H9 (cell line): ENCODE measurements at regions not wholly inside any gene's neighbourhood (a gene's known extent, or its start where the extent isn't known, plus 50 kb on each side); places are given as distances from the start of the nearest gene placed in this dataset.

Source experiments
- DNase-seq: peaks from one replicate; pipeline ENCODE4 v3.0.0-alpha.2; 2017
- H2AFZ ChIP-seq: one replicate; pipeline ENCODE4 v1.6.1; 2013; ENCODE audit warnings: mild to moderate bottlenecking, low read length, control low read depth, moderate library complexity
- H2AK5ac ChIP-seq: 2 replicates; pipeline ENCODE4 v1.6.1; 2013; ENCODE audit warnings: low read length, control low read depth, mixed read lengths; ENCODE audit not compliant: insufficient read length
- H2BK120ac ChIP-seq: one replicate; pipeline ENCODE4 v1.6.1; 2013; ENCODE audit warnings: low read depth, mild to moderate bottlenecking, low read length, control low read depth, inconsistent platforms; ENCODE audit not compliant: poor library complexity, severe bottlenecking
- H2BK12ac ChIP-seq: 2 replicates; pipeline ENCODE4 v1.6.1; 2013; ENCODE audit warnings: low read length, control low read depth, mixed read lengths, low read depth; ENCODE audit not compliant: insufficient read length
- H2BK15ac ChIP-seq: 2 replicates; pipeline ENCODE4 v1.6.1; 2013; ENCODE audit warnings: low read depth, low read length, control low read depth
- H2BK20ac ChIP-seq: one replicate; pipeline ENCODE4 v1.6.1; 2013; ENCODE audit warnings: low read depth, mild to moderate bottlenecking, low read length, control low read depth, inconsistent platforms; ENCODE audit not compliant: poor library complexity, severe bottlenecking
- H2BK5ac ChIP-seq: 2 replicates; pipeline ENCODE4 v1.6.1; 2013; ENCODE audit warnings: low read length, control low read depth, mixed read lengths; ENCODE audit not compliant: insufficient read length
- H3K14ac ChIP-seq: 2 replicates; pipeline ENCODE4 v1.6.1; 2013; ENCODE audit warnings: low read length, control low read depth; ENCODE audit not compliant: insufficient read depth
- H3K18ac ChIP-seq: 2 replicates; pipeline ENCODE4 v1.6.1; 2013; ENCODE audit warnings: low read depth, mild to moderate bottlenecking, mixed read lengths, low read length, control low read depth; ENCODE audit not compliant: insufficient read length
- H3K23ac ChIP-seq: 2 replicates; pipeline ENCODE4 v1.6.1; 2013; ENCODE audit warnings: low read length, control low read depth, mixed read lengths, low read depth; ENCODE audit not compliant: insufficient read length
- H3K23me2 ChIP-seq: 2 replicates; pipeline ENCODE4 v1.6.1; 2013; ENCODE audit warnings: low read depth, mild to moderate bottlenecking, mixed read lengths, low read length, control low read depth; ENCODE audit not compliant: insufficient read length, poor library complexity, severe bottlenecking
- H3K27ac ChIP-seq: 2 replicates; pipeline ENCODE4 v1.5.1; 2013; ENCODE audit warnings: low read length, control low read depth, mixed read lengths, low read depth; ENCODE audit not compliant: insufficient read length
- H3K27me3 ChIP-seq: 2 replicates; pipeline ENCODE4 v1.6.1; 2013; ENCODE audit warnings: low read length, control low read depth, inconsistent platforms; ENCODE audit not compliant: insufficient read depth
- H3K4ac ChIP-seq: 2 replicates; pipeline ENCODE4 v1.6.1; 2013; ENCODE audit warnings: low read depth, mild to moderate bottlenecking, control low read depth, inconsistent platforms, low read length, moderate library complexity
- H3K4me1 ChIP-seq: 2 replicates; pipeline ENCODE4 v1.6.1; 2013; ENCODE audit warnings: low read length, control low read depth, inconsistent platforms; ENCODE audit not compliant: insufficient read depth
- H3K4me2 ChIP-seq: 2 replicates; pipeline ENCODE4 v1.6.1; 2013; ENCODE audit warnings: low read length, control low read depth, mixed read lengths; ENCODE audit not compliant: insufficient read length, insufficient read depth
- H3K56ac ChIP-seq: 2 replicates; pipeline ENCODE4 v1.6.1; 2013; ENCODE audit warnings: low read depth, mild to moderate bottlenecking, mixed read lengths, low read length, control low read depth; ENCODE audit not compliant: insufficient read length
- H3K79me1 ChIP-seq: 2 replicates; pipeline ENCODE4 v1.6.1; 2013; ENCODE audit warnings: low read depth, mild to moderate bottlenecking, moderate library complexity, low read length, control low read depth, inconsistent platforms; ENCODE audit not compliant: insufficient read depth, poor library complexity, severe bottlenecking
- H3K79me2 ChIP-seq: 2 replicates; pipeline ENCODE4 v1.6.1; 2013; ENCODE audit warnings: low read length, control low read depth, inconsistent platforms; ENCODE audit not compliant: insufficient read depth
- H3K9ac ChIP-seq: 2 replicates; pipeline ENCODE4 v1.6.1; 2013; ENCODE audit warnings: low read length, control low read depth, mixed read lengths; ENCODE audit not compliant: insufficient read length; ENCODE audit errors: extremely low read depth
- H3K9me3 ChIP-seq: one replicate; pipeline ENCODE4 v1.6.1; 2013; ENCODE audit warnings: low read depth, low read length, inconsistent platforms; ENCODE audit not compliant: control insufficient read depth
- H3T11ph ChIP-seq: one replicate; pipeline ENCODE4 v1.6.1; 2013; ENCODE audit warnings: mild to moderate bottlenecking, low read length, control low read depth, inconsistent platforms
- H4K20me1 ChIP-seq: one replicate; pipeline ENCODE4 v1.6.1; 2013; ENCODE audit not compliant: control insufficient read depth, insufficient read length, insufficient read depth
- H4K5ac ChIP-seq: 2 replicates; pipeline ENCODE4 v1.6.1; 2013; ENCODE audit warnings: low read depth, mild to moderate bottlenecking, mixed read lengths, low read length, control low read depth; ENCODE audit not compliant: insufficient read length
- H4K8ac ChIP-seq: replicated peaks from 2 replicates; pipeline ENCODE4 v1.6.1; 2013; ENCODE audit warnings: low read length, control low read depth, mixed read lengths, low read depth; ENCODE audit not compliant: insufficient read length
- H4K91ac ChIP-seq: 2 replicates; pipeline ENCODE4 v1.6.1; 2013; ENCODE audit warnings: low read depth, mild to moderate bottlenecking, moderate library complexity, mixed read lengths, low read length, control low read depth; ENCODE audit not compliant: insufficient read length
- H3K27ac Mint-ChIP-seq, 3 experiments: 2 replicates in 2 of 3; 3 replicates in 1 of 3; pipeline ENCODE4 v1.8.0; 2020 to 2021; ENCODE audit warnings: mixed read lengths in 3 of 3, mild to moderate bottlenecking in 1 of 3, moderate library complexity in 1 of 3
- H3K27me3 Mint-ChIP-seq: 2 replicates; pipeline ENCODE4 v1.8.0; 2021; ENCODE audit warnings: low read depth, mild to moderate bottlenecking, moderate library complexity, mixed read lengths
- H3K36me3 Mint-ChIP-seq, 3 experiments: 2 replicates in 2 of 3; 3 replicates in 1 of 3; pipeline ENCODE4 v1.8.0; 2020 to 2021; ENCODE audit warnings: low read depth in 3 of 3, mixed read lengths in 3 of 3; ENCODE audit not compliant: insufficient read depth in 1 of 3
- H3K4me1 Mint-ChIP-seq, 2 experiments: 2 replicates each; pipeline ENCODE4 v1.8.0; 2020; ENCODE audit warnings: mixed read lengths in 2 of 2
- H3K4me3 Mint-ChIP-seq, 2 experiments: 2 replicates in 1 of 2; 3 replicates in 1 of 2; pipeline ENCODE4 v1.8.0; 2020 to 2021; ENCODE audit warnings: mild to moderate bottlenecking in 2 of 2, mixed read lengths in 2 of 2, moderate library complexity in 1 of 2
- H3K9me3 Mint-ChIP-seq, 2 experiments: 2 replicates in 1 of 2; 3 replicates in 1 of 2; pipeline ENCODE4 v1.8.0; 2020; ENCODE audit warnings: mild to moderate bottlenecking in 2 of 2, mixed read lengths in 2 of 2, moderate library complexity in 1 of 2
- CTCF ChIP-seq: fragments of 200-600 bp; sonication (generic); conservative IDR thresholded peaks from 3 replicates; pipeline ENCODE4 v1.8.0; 2021; ENCODE audit warnings: antibody characterized with exemption, mild to moderate bottlenecking
- WGBS: extraction: QIAGEN DNeasy Blood & Tissue Kit; methylation state at CpG from one replicate; pipeline ENCODE4 v1.1.7; 2013; ENCODE audit warnings: missing lambda C conversion rate, low lambda C conversion rate, mixed read lengths; ENCODE audit not compliant: insufficient read length; ENCODE audit errors: extremely low coverage; 5-methylcytosine and 5-hydroxymethylcytosine counted together

DNA sequence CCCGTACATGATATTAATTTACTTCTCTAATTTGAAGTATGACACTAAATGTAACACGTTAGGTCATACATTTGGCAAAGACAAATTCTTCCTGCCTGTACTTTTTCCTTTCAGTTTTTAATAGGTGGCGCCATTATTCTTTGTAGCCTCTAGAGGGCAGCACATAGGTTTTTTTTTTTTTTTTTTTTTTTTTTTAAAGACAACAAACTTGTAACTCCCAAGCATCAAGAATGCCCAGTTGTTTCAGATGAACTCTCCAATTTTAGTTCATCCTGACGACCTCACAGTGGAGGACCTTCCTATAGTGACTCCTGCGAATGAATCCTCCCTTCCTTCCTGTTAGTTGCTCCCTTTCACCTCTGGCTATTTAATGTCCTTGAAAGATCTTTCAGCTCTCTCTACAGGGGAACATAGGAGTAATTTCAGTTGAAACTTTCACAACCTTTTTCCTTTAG, 139.3 kb upstream of the HDAC9 start:
- Mint-ChIP-seq H3K36me3 (0 out of 7 replicates have a peak, but pooled peaks cover 0 to 1% (median 0%) of the 10 kb centered on the region in 3 experiments), H3K27ac (no peak overlapping the region; a peak in 1 of 7 replicates), H3K4me1 (peaks cover 12 to 14% of the 10 kb centered on the region in 2 experiments), H3K9me3 (peaks cover 0 to 2% of the 10 kb centered on the region in 2 experiments; a peak in 1 of 5 replicates), H3K4me3 (no peak overlapping the region), H3K27me3 (no peaks in the 10 kb centered on the region)
- Histone ChIP-seq H2BK120ac (no peak overlapping the region), H3T11ph (no peak overlapping the region), H3K14ac (no peak overlapping the region), H2BK5ac (no peak overlapping the region), H3K79me2 (no peaks in the 10 kb centered on the region), H2BK12ac (no peak overlapping the region), H2AFZ (peak overlapping the region; percentile 93), H3K18ac (no peak overlapping the region), H3K23ac (no peak overlapping the region), H3K56ac (no peak overlapping the region), H3K9me3 (no peaks in the 10 kb centered on the region), H4K91ac (no peak overlapping the region), H3K79me1 (no peaks in the 10 kb centered on the region), H3K9ac (no peak overlapping the region), H3K4me2 (no peak overlapping the region), H3K27me3 (no peaks in the 10 kb centered on the region), H3K23me2 (no peaks in the 10 kb centered on the region), H2AK5ac (no peak overlapping the region), H2BK15ac (no peak overlapping the region), H4K8ac (no peak overlapping the region), H2BK20ac (no peak overlapping the region), H3K4me1 (no peaks in the 10 kb centered on the region), H4K20me1 (no peaks in the 10 kb centered on the region), H4K5ac (no peak overlapping the region), H3K4ac (no peak overlapping the region), H3K27ac (no peak overlapping the region)
- DNase-seq: no peak
- no CpG with 5 or more reads among the region's 5 CpGs for WGBS
- TF ChIP-seq CTCF: peak; percentile 78
